NCI-H2227 treated with DMSO at 0.1 percent for 48 hours (cell line): ENCODE measurements at regions not wholly inside any gene's neighbourhood (a gene's known extent, or its start where the extent isn't known, plus 50 kb on each side); places are given as distances from the start of the nearest gene placed in this dataset.
"Not testable (repeated sequence)": the region's sequence is repeated elsewhere in the genome, so short reads cannot be mapped to it uniquely, and the experiment has no call there.

Source experiments
- DNase-seq: peaks from one replicate; lab custom pipeline; 2025; lab: John Stamatoyannopoulos, UW

DNA sequence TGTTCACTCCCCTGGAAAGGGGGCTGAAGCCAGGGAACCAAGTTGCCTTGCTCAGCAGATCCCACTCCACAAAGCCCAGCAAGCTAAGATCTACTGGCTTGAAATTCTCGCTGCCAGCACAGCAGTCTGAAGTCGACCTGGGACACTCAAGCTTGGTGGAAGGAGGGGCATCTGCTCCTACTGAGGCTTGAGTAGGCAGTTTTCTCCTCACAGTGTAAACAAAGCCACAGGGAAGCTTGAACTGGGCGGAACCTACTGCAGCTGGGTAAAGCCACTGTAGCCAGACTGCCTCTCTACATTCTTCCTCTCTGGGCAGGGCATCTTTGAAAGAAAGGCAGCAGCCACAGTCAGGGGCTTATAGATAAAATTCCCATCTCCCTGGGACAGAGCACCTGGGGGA, 495.0 kb downstream of the USP25 start:
- DNase-seq, result not testable (repeated sequence)

DNA sequence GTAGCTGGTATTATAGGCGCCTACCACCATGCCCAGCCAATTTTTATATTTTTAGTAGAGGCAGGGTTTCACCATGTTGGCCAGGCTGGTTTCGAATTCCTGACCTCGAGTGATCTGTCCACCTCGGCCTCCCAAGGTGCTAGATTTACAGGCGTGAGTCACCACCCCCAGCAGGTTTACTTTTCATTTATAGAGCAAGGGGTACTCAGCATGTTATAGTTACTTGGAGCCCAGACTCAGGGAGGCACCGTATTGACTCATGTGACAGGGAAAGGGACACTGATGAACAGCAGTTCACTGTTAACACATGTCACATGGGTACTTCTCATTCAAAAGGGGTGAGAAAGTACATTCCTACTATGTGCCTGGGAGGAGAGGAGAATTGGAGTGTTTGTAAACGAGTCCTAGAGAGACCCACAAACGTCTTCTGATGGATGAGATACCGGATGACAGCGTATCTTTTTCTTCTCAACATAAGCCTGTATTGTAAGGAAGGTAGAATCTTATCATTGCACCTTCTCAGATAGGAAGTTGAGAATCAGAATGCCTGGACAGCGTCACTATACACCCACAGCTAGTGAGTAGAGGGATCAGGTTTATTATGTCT, 510.0 kb downstream of the USP25 start:
- DNase-seq, result no peak

DNA sequence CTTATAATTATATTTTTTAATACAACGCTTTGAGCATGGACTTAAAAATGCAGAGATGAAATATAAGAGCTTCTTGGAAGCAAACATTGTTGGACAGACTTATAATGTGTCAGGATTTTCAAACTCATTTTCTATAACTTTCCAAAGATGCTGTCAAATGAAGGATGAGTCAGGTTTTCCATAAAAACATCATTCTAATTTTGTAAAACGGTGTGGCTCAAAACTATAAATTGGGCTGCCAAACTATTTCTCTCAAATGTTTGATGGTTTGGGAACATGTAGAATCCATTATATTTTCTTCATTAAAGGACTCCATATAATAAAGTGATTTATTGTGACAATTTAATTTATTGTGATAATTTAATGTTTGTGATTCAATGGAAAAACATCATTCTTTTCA, 511.2 kb downstream of the USP25 start:
- DNase-seq, result no peak

DNA sequence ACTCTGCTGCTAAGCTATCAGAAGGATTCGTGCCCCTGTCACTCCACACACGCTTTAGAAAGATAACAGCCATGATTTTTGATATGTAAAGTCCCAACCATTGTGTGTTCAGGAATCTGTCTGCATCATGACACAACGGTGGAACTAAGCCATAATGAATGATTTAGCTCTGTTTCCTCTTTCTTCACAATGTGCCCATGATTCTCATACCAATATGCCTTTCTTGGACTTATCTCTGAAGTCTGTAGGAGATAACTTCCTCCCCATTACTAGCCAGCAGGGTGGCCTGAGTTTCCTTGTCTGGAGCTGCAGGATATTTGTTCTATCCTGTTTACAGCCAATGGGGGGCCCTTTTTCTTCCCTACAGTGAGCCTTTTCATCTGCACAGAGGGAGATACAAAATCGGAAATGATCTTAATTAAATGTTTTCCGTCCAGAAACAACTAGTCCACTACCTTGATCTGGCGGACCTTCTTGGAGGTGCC, 511.7 kb downstream of the USP25 start:
- DNase-seq, result no peak

DNA sequence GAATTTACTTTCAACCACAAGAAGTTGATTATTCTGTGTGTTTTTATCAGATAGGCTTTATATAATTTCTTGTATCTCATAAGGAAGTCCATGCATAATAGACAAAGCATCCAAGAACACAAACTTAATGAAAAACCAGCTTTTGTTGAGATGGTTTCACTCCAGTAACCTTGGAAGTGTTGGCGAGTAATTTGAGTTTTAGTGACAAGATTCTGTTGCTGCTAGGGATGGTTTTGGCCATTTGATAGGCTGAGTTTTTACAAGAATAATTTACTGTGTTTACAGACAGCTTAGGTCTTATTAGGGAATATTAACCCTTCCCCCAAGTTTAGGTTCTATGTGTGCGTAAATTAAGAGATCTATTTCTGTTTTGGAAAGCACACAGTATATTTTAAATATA, 513.6 kb downstream of the USP25 start:
- DNase-seq, result no peak

DNA sequence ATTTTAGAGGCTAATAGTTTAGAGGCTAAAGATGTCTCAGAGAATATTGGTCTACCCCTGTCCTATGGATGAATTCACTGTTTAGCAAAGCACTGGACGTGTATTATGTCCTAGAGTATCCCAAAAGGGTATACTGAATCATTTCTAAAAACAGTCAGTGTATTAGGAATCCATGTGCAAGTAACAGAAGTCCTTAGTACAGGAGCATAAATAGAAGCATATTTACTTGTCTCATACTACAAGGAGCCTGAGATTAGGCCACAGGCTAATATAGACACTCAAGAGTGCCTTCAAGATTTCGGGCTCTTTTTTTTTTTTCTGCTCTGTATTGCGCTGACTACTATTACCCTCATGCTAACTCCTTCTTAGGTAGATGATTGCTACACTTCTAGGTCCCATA, 518.9 kb downstream of the USP25 start:
- no peak for DNase-seq

DNA sequence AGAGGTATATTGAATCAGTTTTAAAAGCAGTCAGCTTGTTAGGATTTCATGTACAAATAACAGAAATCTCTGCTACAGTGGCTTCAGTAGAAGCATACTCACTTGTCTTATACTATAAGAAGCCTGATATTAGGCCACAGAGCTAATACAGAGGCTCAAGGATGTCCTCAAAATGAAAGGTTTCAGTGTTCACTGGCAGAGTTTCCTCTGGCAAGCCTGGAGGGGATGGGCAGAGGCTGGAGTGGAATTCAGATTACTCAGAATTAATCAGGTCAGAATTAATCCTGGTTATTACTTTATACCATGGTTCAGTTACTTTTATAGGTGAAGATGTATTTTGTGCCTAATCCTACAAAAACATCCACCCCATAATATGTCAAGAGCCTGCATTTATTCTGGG, 520.5 kb downstream of the USP25 start:
- DNase-seq, result no peak

DNA sequence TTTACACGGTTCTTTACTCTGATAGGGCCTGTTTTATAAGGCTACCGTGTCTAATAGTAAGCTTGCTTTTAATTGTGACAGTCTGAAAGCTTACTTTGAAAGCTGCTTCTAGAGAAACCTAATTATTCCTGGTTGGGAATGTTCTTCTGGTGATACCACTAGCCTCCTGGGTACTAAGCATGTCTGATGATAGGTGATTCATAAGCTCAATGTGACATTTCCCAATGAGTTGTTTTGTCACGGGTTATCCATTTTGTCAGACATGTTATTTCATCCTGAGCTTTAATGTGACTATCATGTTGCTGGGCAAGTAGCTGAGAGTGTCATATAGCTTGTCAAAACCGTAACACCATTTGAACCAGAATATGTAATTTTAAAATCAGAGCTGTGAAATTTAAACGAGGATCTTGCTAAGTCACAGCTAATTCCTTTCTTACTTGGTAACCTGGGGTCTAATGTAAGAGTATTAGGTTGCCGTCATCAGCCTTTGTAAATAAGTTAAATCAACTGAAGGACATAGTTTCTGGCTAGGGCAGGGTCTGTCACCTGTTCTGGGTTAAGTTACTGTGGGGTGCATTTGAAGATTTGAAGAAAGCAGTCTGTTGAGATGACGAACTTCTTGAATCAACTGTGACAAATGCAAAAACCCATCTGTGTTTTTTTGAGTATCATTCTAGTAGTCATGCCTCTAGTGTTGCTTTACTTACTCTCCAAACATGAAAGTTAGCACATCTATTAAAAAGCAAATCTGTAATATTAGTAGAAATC, 529.2 kb downstream of the USP25 start:
- DNase-seq, result no peak

DNA sequence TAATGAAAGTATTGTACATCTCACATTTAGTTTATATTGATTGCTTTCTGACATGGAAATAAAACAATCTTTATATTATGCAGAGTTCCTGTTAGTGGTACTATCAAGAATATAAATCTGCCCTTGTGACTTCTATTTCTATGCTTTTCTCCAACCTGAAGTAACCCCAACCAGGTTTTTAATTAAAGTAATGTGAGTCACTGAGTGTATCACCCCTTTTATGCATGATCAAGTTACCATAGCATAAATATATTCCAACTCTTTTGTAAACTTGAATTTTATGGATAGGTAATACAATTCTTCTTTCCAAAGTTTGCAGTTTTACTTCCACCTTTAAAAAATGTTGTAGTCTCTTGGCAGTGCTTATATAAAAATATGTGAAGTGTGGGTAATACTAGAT, 532.3 kb downstream of the USP25 start:
- DNase-seq, result no peak

DNA sequence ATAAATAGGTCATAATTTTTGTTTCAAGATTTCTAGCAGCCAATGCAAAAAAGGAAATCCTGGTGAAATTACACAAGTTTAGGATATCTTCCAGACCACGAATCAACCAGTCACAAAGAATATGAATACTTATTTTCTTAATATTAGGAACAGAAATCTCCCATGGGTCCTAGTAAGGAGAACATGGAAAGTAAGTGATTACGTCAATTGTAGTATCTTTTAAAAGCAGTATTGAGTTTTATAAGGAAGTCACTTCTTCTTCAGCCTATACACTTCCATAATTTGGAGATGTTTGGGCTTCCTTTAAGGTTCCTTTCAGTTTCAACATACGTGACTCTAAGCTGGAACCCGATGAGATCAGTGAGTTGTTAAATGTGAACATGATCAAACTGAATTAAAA, 534.5 kb downstream of the USP25 start:
- DNase-seq, result no peak

DNA sequence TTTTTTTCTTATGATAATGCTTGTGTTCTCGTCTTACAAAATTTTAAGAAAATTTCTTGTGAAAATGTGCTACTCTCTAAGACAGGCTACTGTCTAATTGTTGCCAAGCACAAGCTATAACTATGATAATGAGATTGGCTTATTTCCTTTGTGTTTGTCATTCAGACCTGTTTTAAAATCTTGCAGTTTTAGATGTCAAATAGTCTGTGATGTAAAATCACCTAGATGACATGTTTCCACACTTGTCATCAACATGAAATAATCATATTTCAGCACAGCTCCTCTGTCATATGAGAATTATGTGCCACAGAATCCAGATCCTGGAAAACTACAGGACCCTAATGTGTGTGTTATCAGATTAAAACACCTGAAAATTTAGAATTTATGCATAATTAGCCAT, 539.7 kb downstream of the USP25 start:
- no peak for DNase-seq

DNA sequence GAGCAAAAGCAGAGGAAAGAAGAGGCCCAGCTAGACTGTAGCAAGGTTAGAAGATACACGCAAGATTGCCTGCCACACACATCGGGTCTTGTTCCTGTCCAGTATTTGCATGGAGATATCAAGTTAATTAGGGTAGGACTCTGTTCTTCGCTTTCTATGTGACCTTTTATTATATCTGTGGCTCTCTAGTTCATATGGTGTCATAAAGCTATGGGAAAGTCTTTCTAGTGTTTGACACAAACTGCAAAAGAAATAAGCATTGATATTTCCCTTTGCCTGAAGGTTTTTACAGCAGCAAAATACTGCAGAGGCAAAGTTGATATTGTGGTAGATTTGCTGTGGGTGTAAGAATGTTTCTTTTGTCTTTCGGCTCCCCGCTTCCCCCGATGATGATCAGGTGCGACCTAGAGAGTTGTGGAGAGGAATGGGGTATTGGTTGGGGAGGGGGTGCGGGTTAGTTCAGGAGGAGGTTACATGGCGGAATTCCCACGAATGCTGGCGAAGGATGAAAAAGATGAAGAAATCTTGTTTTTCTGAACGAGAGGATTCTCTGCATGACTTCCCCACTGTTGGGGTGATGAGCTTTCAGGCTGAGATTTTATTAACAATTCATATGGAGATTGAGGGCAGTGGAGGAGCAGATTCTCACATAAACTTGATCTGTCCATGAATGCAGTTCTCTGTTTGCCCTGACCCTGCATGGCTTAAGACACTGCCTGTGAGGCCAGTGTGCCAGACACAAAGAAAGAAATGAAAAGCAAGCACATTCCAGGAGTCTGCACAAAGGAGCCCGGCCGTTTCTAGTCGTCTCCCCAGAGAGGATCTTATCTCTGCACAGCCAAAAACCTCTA, 550.2 kb downstream of the USP25 start:
- DNase-seq, result peak; percentile 23

DNA sequence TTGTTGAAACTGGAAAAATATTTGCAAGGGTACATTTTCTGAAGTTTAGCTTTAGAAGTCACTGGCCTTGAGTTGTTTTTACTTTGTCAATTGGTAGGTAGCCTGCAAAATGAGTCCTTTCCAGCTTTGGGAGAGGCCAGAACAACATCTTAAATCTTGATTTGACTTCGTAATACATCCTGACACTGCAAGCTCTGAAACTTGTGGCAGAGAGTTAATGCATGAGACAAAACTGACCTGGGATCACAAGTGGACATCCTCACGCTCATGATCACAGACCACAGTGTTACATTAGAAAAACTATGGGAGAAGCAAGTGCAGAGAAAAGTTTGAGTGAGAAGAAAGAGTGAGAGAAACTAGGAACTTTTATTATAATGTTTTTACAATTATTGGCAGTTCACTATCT, 550.9 kb downstream of the USP25 start:
- DNase-seq, result no peak

DNA sequence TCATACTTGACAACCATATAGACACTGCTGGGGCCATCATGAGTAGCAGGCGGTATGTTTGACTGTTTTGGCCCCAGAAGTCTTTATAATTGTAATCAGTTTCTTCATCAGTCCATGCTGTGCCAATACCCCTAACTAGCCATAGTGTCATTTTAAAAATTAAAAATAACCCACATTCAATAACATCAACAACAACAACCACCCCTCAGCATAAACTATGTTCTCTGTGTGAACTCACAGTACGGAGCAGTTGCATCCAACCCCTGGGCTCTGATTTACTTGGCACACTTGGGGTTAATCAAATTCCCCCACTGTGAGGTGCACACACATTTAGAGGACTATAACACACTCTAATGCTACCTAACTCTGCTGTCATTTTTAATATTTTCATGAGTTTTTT, 553.7 kb downstream of the USP25 start:
- DNase-seq, result no peak

DNA sequence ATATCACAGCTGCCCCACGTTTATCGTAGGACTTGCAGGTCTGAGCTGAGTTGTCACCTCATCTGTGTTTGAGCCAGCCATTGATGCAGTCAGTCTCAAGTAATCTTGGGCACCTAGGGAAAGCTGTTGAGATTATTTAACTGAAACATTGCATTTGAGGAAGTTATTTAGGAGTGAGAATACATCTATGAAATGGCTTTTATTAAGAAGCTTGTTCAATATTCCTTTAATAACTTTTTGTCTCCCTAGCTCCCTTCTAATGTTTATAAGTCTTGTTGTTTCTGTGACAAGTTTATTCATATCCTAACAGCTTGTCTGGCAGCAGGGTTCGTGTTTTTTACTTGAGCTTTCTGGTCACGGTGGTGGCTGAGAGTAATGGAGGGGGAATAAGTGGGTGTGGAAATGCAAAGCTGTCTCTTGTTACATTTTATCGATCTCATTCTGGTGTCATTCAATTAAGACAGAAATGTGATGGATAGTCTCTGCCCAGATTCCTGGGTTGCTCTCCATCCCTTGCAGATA, 555.9 kb downstream of the USP25 start:
- DNase-seq, result no peak

DNA sequence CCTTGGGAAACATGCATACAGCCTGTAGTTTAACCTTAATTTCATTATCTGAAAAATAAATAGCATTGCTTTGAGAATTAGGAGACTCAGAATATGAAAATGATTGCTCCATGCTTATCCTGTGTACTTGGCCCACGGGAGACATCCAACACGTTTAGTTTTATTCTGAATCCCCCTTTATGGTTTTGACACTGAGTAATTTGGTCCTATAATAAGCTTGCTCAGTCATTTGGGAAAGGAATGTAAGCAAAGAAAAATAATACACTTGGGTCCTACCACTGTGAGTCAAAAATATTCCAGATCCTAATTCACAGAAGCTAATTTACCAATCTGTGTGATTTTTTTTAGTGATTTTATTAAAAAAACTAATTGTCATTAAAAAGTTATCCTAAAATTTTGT, 557.3 kb downstream of the USP25 start:
- no peak for DNase-seq

DNA sequence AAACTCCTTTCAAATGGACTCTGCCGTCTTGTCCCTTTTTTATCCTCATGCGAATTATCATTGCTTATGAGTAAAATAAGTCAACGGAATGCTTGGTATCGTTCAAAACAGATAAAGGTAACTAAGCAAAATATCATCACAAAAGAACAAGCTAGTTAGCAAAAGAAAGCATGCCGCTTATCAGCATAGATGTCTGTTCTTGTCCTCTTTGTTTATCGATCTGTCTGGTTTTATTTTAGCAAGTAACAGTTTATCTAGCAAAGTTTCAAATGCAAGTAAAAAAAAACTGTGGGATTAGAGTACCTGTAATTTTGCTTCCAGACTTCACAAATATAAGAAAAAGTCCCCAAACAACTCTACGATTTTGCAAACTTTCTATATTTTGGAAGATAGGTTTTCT, 561.5 kb downstream of the USP25 start:
- DNase-seq, result no peak

DNA sequence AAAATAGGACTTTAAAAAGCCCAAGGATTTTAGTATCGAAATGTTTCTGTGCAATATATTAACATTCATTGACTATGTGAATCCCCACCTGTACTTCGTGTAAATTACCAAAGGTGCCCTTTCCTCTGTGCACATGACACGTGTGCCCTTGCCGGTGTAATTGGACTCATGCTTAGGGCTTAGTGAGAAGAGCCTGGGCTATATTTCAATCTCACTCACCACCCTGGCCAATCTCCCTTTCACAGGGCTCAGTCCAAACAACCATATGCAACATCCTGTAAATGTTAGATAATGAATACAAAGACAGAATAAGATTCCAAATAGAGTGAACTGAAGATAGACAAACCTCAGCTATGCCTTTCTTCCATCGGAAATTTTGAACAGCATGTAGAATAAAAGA, 564.3 kb downstream of the USP25 start:
- DNase-seq, result no peak

DNA sequence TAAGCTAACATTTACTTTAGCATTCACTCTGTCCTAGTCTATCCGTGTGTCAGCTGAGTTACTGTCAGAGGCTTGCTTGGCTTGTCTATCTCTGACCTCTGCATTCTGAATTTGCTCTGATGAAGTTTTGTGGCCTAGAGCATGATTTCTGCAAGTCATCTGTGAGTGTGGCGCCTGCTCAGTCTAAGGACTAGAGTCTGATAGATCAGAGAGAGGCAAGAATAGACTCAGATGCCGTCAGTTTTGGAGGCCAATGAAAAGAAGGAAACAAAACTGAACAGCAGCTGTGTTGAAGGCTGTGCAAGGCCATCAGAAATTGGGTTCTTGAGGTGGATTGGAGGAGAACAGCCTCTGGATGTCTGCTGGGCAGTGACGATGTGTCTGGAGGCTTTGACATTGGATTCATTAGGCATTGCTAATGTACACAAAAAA, 573.1 kb downstream of the USP25 start:
- no peak for DNase-seq

DNA sequence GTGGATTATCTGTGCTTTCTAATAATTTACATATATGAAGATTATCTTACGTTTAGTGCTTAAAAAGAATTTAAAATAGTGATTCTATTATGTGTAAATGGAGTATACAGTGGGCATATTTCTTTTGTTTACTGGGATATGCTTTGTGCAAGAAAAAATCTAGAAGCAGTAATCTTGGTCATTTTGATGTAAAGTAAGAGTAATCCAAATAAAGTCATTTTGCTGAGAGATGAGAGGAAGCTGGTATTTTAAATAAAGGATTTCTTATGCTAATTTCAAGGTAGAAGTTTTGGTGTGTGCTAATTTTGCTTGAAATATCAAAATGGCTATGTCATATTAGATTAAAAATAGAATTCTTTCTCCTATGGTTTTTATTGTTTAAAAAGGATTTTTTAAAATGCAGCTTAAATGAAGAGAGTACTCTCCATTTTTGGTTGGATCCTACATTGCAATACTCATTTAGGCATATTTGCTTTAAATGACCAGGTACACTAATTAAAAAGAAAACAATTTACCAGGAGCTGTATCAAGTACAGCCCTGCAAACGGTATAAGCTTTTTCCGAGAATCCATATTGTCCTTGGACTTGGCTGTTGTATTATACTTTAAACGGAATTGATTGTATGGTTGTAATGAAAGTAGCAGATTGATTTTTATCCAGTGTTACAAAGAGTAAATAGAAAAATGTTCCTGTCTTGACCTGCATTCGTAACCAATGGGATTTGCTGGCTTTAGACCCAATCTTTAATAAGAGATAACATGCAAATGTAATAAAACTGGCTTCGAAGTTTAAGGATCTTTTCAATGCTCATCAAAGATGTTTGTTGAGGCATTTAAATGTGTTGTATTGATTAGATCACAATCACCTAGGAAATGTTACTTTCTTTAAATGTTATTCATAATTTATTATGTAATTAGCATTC, 574.7 kb downstream of the USP25 start:
- no peak for DNase-seq

DNA sequence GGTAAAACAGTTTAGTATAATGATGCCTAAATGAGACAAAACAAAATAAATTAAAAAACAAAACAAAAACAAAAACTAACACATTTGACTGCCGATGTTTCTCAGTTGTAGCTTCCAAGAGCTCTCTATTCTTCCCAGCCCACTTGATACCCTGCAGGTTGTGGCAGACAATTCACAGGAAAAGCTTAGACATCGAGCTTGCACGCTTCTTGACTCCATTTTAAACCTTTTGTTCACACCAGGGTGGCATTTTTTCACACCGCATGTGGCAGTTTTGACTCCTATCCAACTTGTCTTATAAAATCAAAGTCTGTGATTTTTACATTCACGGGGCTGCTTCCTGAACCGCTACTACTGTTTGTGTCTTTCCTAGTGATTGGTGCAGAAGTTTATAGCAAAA, 575.9 kb downstream of the USP25 start:
- peak; percentile 69 for DNase-seq

DNA sequence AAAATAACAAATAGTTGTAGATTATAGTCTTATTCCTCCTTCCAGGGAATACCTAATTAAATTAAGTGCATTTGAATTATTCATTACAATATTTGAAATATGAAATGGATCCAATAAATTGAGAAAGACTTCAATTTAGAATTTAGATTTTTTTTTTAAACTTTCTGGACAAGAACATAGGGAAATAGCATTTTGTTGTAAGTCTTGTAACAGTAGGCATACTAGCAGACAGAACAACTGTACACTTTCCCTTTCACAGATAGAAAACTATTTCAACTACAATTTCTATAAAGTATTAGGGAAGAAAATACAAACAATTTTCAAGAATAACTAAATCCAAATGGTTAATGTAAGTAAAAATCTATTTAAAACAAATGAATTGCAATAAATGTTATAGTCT, 577.5 kb downstream of the USP25 start:
- DNase-seq, result no peak
